Esophagus muscularis mucosa (tissue), 3 donors: ENCODE measurements at regions not wholly inside any gene's neighbourhood (a gene's known extent, or its start where the extent isn't known, plus 50 kb on each side); places are given as distances from the start of the nearest gene placed in this dataset.

Experiments used
- CTCF ChIP-seq, 3 experiments: fragments of 200-600 bp in 2 of 3; fragments of 450-650 bp in 1 of 3; sonication (generic) in 2 of 3; IDR thresholded peaks; one replicate each; pipeline ENCODE4 v1.5.1; 2017 to 2019; ENCODE audit warnings: antibody characterized with exemption in 3 of 3, mild to moderate bottlenecking in 2 of 3, moderate library complexity in 1 of 3
- POLR2AphosphoS5 ChIP-seq, 2 donors: sonication (generic); formaldehyde crosslinking; IDR thresholded peaks; one replicate each; pipeline ENCODE4 v1.6.1; 2017; ENCODE audit warnings: antibody characterized with exemption in 2 of 2

- TF ChIP-seq CTCF (IDR thresholded peaks at IDR 0.05) (no peak), POLR2AphosphoS5 (IDR thresholded peaks at IDR 0.05) (no peak)
These were observed 185.7 kb upstream of the ZEB2 start for GRCh38 chr2:144705328-144706245.
